KMS-11 (cell line): ENCODE measurements at regions not wholly inside any gene's neighbourhood (a gene's known extent, or its start where the extent isn't known, plus 50 kb on each side); places are given as distances from the start of the nearest gene placed in this dataset.

ENCODE experiments used
- H2AFZ ChIP-seq: fragments of 200-600 bp; sonication (generic); 2 replicates; pipeline ENCODE4 v1.6.1; 2016; ENCODE audit warnings: antibody characterized with exemption, mixed run types, low read depth
- H3K27ac ChIP-seq: fragments of 200-600 bp; sonication (generic); 2 replicates; pipeline ENCODE4 v1.6.1; 2016; ENCODE audit warnings: mild to moderate bottlenecking, mixed run types
- H3K27me3 ChIP-seq: fragments of 200-600 bp; sonication (generic); 2 replicates; pipeline ENCODE4 v1.6.1; 2017; ENCODE audit warnings: mild to moderate bottlenecking, low read depth, mixed run types, moderate library complexity; ENCODE audit not compliant: insufficient read depth
- H3K36me3 ChIP-seq: fragments of 200-600 bp; sonication (generic); 2 replicates; pipeline ENCODE4 v1.6.1; 2017; ENCODE audit warnings: mild to moderate bottlenecking, mixed run types; ENCODE audit not compliant: insufficient read depth
- H3K4me1 ChIP-seq: fragments of 200-600 bp; sonication (generic); 2 replicates; pipeline ENCODE4 v1.6.1; 2016; ENCODE audit warnings: mild to moderate bottlenecking, low read depth, mixed run types; ENCODE audit not compliant: poor library complexity, severe bottlenecking
- H3K4me2 ChIP-seq: fragments of 200-600 bp; sonication (generic); 2 replicates; pipeline ENCODE4 v1.7.0; 2016; ENCODE audit warnings: mild to moderate bottlenecking, mixed run types
- H3K4me3 ChIP-seq: fragments of 200-600 bp; sonication (generic); IDR thresholded peaks from 2 replicates; pipeline ENCODE4 v1.6.1; 2017; ENCODE audit warnings: low read depth, low read length, mixed read lengths; ENCODE audit not compliant: insufficient read depth
- H3K79me2 ChIP-seq: fragments of 200-600 bp; sonication (generic); 2 replicates; pipeline ENCODE4 v1.6.1; 2016; ENCODE audit warnings: low read depth, mixed run types; ENCODE audit not compliant: insufficient read depth
- H3K9ac ChIP-seq: fragments of 200-600 bp; sonication (generic); 2 replicates; pipeline ENCODE4 v1.6.1; 2016; ENCODE audit warnings: mild to moderate bottlenecking, mixed run types
- H4K20me1 ChIP-seq: fragments of 200-600 bp; sonication (generic); 2 replicates; pipeline ENCODE4 v1.6.1; 2016; ENCODE audit warnings: mild to moderate bottlenecking, mixed run types; ENCODE audit not compliant: insufficient read depth
- CTCF ChIP-seq: fragments of 200-600 bp; sonication (generic); conservative IDR thresholded peaks from 2 replicates; pipeline ENCODE4 v1.6.1; 2017; ENCODE audit warnings: low read depth, mild to moderate bottlenecking, antibody characterized with exemption, low read length, moderate library complexity, mixed read lengths

DNA sequence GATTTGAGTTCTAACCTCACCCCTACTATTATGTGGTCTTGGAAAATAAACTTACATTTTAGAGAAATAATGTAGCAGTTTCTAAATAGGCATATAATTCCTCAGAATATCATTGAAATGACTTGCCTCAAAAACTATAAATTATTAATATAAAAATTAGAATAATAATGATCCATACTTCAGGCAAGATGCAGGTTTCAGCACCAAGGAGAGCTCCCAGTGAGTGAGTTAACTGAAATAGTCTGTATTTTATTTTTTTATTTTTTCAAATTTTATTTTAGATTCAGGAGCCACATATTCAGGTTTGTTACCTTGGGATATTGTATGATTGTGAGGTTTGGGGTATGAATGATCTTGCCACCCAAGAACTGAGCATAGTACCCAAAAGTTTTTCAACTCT lies 472.2 kb upstream of the DCC start:
- TF ChIP-seq CTCF: no peak
- no peak overlapping the region for H2AFZ ChIP-seq

DNA sequence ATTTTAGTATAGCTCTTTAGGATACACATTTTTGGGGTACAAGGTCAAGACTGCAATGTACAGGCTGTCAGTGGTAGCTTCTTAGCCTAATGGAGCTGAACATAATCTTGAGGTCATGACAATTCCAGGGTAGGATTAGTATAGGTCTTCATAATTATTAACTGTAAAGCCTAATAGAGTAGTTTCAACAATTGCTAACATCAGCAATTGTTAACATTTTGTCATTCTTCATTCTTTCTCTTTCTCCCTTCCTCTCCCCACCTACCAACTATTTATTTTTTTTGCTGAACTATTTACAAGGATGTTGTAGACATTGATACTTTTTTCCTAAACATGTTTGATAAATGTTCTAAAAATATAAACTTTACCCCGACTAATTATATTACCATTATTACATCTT lies 461.3 kb upstream of the DCC start:
- no peaks in the 10 kb centered on the region for H3K79me2 ChIP-seq
- no peaks in the 10 kb centered on the region for H3K27me3 ChIP-seq
- H3K4me3 ChIP-seq: no peak overlapping the region
- no peak overlapping the region for H3K27ac ChIP-seq
- no peak for TF ChIP-seq CTCF
- H4K20me1 ChIP-seq: no peaks in the 10 kb centered on the region
- no peak overlapping the region for H3K9ac ChIP-seq
- no peak overlapping the region for H2AFZ ChIP-seq
- H3K4me1 ChIP-seq: no peaks in the 10 kb centered on the region
- H3K4me2 ChIP-seq: no peak overlapping the region
- H3K36me3 ChIP-seq: no peaks in the 10 kb centered on the region

More for the DNA sequence above, 472.2 kb upstream of the DCC start:
- Histone ChIP-seq H3K27ac (no peak overlapping the region), H3K9ac (no peak overlapping the region), H3K79me2 (no peaks in the 10 kb centered on the region), H3K4me2 (no peak overlapping the region), H3K4me3 (no peak overlapping the region), H3K36me3 (no peaks in the 10 kb centered on the region), H4K20me1 (no peaks in the 10 kb centered on the region), H3K27me3 (no peaks in the 10 kb centered on the region), H3K4me1 (no peaks in the 10 kb centered on the region)

- Histone ChIP-seq H3K4me2 (no peak overlapping the region), H3K4me1 (no peaks in the 10 kb centered on the region), H3K27me3 (no peaks in the 10 kb centered on the region), H4K20me1 (no peaks in the 10 kb centered on the region), H3K4me3 (no peak overlapping the region), H3K79me2 (no peaks in the 10 kb centered on the region), H3K36me3 (no peaks in the 10 kb centered on the region), H2AFZ (no peak overlapping the region), H3K9ac (no peak overlapping the region), H3K27ac (no peak overlapping the region)
- no peak for TF ChIP-seq CTCF
These were observed 460.7 kb upstream of the DCC start for GRCh38 chr18:51879329-51879728.

DNA sequence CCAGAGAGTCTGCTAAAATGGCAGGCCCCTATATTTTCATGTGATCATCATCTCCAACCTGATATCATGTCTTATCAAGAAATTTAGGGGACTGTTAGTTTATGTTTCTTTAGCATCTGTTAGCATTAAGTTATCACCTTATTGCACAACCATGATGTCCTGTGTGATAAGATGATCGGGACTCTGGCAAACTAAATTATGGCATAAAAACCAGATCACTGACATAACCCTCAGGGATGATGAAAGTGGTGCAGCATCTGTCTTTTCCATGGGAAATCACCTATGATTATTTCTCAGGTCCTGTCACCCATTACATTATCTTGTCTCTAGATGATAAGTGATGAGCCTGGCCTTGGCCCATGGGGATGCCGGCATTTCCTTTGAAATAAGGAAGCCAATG lies 458.6 kb upstream of the DCC start:
- H3K79me2 ChIP-seq: no peaks in the 10 kb centered on the region
- H3K27ac ChIP-seq: no peak overlapping the region
- H4K20me1 ChIP-seq: no peaks in the 10 kb centered on the region
- no peaks in the 10 kb centered on the region for H3K27me3 ChIP-seq
- no peak for TF ChIP-seq CTCF
- no peak overlapping the region for H3K4me3 ChIP-seq
- H3K9ac ChIP-seq: no peak overlapping the region
- no peak overlapping the region for H3K4me2 ChIP-seq
- H2AFZ ChIP-seq: no peak overlapping the region
- no peaks in the 10 kb centered on the region for H3K4me1 ChIP-seq
- no peaks in the 10 kb centered on the region for H3K36me3 ChIP-seq

GRCh38 chr18:51884039-51884438 lies 456.0 kb upstream of the DCC start:
- Histone ChIP-seq H3K9ac (no peak overlapping the region), H2AFZ (no peak overlapping the region), H3K4me1 (no peaks in the 10 kb centered on the region), H3K27me3 (no peaks in the 10 kb centered on the region), H3K4me2 (no peak overlapping the region), H3K27ac (no peak overlapping the region), H4K20me1 (no peaks in the 10 kb centered on the region), H3K36me3 (no peaks in the 10 kb centered on the region), H3K4me3 (no peak overlapping the region), H3K79me2 (no peaks in the 10 kb centered on the region)
- no peak for TF ChIP-seq CTCF
